A549 (cell line): ENCODE measurements at regions not wholly inside any gene's neighbourhood (a gene's known extent, or its start where the extent isn't known, plus 50 kb on each side); places are given as distances from the start of the nearest gene placed in this dataset.
"Not testable (repeated sequence)": the region's sequence is repeated elsewhere in the genome, so short reads cannot be mapped to it uniquely, and the experiment has no call there.

Source experiments
- CBX2 ChIP-seq: fragments of 200-600 bp; sonication (generic); IDR thresholded peaks from 2 replicates; pipeline ENCODE4 v1.6.1; 2016; ENCODE audit warnings: low read depth, mild to moderate bottlenecking, borderline replicate concordance
- CEBPB ChIP-seq, 2 experiments: fragments of >200 bp in 1 of 2; sonication (Bioruptor Twin) in 1 of 2; formaldehyde crosslinking in 1 of 2; IDR thresholded peaks; 2 replicates each; pipeline ENCODE4 v1.6.1; 2012 to 2016
- FOSL2 ChIP-seq, 2 experiments: fragments of 450-650 bp in 1 of 2; fragments of >200 bp in 1 of 2; sonication (Bioruptor Twin) in 1 of 2; formaldehyde crosslinking; IDR thresholded peaks; 2 replicates each; pipeline versions ENCODE4 v1.5.0 to v1.6.1; 2016 to 2020; ENCODE audit warnings: mild to moderate bottlenecking in 1 of 2, moderate library complexity in 1 of 2
- JUN ChIP-seq, 2 experiments: fragments of >200 bp; sonication (Bioruptor Twin); formaldehyde crosslinking; IDR thresholded peaks; 2 replicates in 1 of 2; 3 replicates in 1 of 2; pipeline ENCODE4 v1.6.1; 2016 to 2017
- JUNB ChIP-seq: fragments of >200 bp; sonication (Bioruptor Twin); formaldehyde crosslinking; IDR thresholded peaks from 2 replicates; pipeline ENCODE4 v1.6.1; 2016
- KDM1A ChIP-seq: fragments of 200-600 bp; sonication (generic); IDR thresholded peaks from 2 replicates; pipeline ENCODE4 v1.6.1; 2016; ENCODE audit warnings: low read depth, mild to moderate bottlenecking
- KDM5A ChIP-seq: fragments of 200-600 bp; sonication (generic); IDR thresholded peaks from 2 replicates; pipeline ENCODE4 v1.6.1; 2016; ENCODE audit warnings: antibody characterized with exemption, mild to moderate bottlenecking
- NR3C1 ChIP-seq: fragments of >200 bp; sonication (Bioruptor Twin); formaldehyde crosslinking; IDR thresholded peaks from 3 replicates; pipeline ENCODE4 v1.6.1; 2017
- PHF8 ChIP-seq: fragments of 200-600 bp; sonication (generic); IDR thresholded peaks from 2 replicates; pipeline ENCODE4 v1.6.1; 2016; ENCODE audit warnings: low read depth, mild to moderate bottlenecking, antibody characterized with exemption, moderate library complexity, borderline replicate concordance
- RAD21 ChIP-seq, 2 experiments: fragments of >200 bp in 1 of 2; sonication (Bioruptor Twin) in 1 of 2; formaldehyde crosslinking in 1 of 2; IDR thresholded peaks in 1 of 2; conservative IDR thresholded peaks in 1 of 2; 2 replicates in 1 of 2; 3 replicates in 1 of 2; pipeline ENCODE4 v1.6.1; 2012 to 2018; ENCODE audit warnings: inconsistent platforms in 1 of 2
- TF ChIP-seq, protein P1 (sequence below): fragments of >200 bp; sonication (Bioruptor Twin); formaldehyde crosslinking; IDR thresholded peaks from 3 replicates; pipeline ENCODE4 v1.5.1; 2016
- TF ChIP-seq, protein P2 (sequence below): fragments of 200-600 bp; sonication (generic); IDR thresholded peaks from 2 replicates; pipeline ENCODE4 v1.6.1; 2016; ENCODE audit warnings: antibody characterized with exemption, mild to moderate bottlenecking, moderate library complexity

DNA sequence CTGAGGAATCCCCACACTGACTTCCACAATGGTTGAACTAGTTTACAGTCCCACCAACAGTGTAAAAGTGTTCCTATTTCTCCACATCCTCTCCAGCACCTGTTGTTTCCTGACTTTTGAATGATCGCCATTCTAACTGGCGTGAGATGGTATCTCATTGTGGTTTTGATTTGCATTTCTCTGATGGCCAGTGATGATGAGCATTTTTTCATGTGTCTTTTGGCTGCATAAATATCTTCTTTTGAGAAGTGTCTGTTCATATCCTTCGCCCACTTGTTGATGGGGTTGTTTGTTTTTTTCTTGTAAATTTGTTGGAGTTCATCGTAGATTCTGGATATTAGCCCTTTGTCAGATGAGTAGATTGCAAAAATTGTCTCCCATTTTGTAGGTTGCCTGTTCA, 583.1 kb upstream of the RGMB start:
- TF ChIP-seq CBX2; JUN (IDR thresholded peaks at IDR 0.05); NR3C1; KDM1A; PHF8; KDM5A; FOSL2 (IDR thresholded peaks at IDR 0.05); FOSL2 (CRISPR knock-in tag; IDR thresholded peaks at IDR 0.05); JUNB; RAD21 (conservative IDR thresholded peaks at IDR 0.05 in 1 of 2, IDR thresholded peaks at IDR 0.05 in 1 of 2); CEBPB (IDR thresholded peaks at IDR 0.05): not testable (repeated sequence)
- TF ChIP-seq, protein P1, sequence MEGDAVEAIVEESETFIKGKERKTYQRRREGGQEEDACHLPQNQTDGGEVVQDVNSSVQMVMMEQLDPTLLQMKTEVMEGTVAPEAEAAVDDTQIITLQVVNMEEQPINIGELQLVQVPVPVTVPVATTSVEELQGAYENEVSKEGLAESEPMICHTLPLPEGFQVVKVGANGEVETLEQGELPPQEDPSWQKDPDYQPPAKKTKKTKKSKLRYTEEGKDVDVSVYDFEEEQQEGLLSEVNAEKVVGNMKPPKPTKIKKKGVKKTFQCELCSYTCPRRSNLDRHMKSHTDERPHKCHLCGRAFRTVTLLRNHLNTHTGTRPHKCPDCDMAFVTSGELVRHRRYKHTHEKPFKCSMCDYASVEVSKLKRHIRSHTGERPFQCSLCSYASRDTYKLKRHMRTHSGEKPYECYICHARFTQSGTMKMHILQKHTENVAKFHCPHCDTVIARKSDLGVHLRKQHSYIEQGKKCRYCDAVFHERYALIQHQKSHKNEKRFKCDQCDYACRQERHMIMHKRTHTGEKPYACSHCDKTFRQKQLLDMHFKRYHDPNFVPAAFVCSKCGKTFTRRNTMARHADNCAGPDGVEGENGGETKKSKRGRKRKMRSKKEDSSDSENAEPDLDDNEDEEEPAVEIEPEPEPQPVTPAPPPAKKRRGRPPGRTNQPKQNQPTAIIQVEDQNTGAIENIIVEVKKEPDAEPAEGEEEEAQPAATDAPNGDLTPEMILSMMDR, result not testable (repeated sequence)
- TF ChIP-seq, protein P2, sequence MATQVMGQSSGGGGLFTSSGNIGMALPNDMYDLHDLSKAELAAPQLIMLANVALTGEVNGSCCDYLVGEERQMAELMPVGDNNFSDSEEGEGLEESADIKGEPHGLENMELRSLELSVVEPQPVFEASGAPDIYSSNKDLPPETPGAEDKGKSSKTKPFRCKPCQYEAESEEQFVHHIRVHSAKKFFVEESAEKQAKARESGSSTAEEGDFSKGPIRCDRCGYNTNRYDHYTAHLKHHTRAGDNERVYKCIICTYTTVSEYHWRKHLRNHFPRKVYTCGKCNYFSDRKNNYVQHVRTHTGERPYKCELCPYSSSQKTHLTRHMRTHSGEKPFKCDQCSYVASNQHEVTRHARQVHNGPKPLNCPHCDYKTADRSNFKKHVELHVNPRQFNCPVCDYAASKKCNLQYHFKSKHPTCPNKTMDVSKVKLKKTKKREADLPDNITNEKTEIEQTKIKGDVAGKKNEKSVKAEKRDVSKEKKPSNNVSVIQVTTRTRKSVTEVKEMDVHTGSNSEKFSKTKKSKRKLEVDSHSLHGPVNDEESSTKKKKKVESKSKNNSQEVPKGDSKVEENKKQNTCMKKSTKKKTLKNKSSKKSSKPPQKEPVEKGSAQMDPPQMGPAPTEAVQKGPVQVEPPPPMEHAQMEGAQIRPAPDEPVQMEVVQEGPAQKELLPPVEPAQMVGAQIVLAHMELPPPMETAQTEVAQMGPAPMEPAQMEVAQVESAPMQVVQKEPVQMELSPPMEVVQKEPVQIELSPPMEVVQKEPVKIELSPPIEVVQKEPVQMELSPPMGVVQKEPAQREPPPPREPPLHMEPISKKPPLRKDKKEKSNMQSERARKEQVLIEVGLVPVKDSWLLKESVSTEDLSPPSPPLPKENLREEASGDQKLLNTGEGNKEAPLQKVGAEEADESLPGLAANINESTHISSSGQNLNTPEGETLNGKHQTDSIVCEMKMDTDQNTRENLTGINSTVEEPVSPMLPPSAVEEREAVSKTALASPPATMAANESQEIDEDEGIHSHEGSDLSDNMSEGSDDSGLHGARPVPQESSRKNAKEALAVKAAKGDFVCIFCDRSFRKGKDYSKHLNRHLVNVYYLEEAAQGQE, result not testable (repeated sequence)
